ENCODE measurements at regions not wholly inside any gene's neighbourhood (a gene's known extent, or its start where the extent isn't known, plus 50 kb on each side); places are given as distances from the start of the nearest gene placed in this dataset.

- Histone ChIP-seq H3K9ac (replicated peaks; ENCODE audit: extremely low read depth, insufficient read depth, low read length) (no peak overlapping the region), H4K20me1 (replicated peaks; ENCODE audit: control insufficient read depth, extremely low read depth, insufficient read depth, low read length) (no peaks in the 10 kb centered on the region), H3K36me3 (ENCODE audit: control insufficient read depth in 2 of 2, extremely low read depth in 1 of 2, insufficient read depth in 2 of 2, low read length in 2 of 2) (no peaks in the 10 kb centered on the region), H3K4me1 (ENCODE audit: control insufficient read depth, extremely low read depth, insufficient read depth, low read length) (no peaks in the 10 kb centered on the region), H3K4me3 (replicated peaks in 1 of 3; ENCODE audit: insufficient read depth in 1 of 3, low read depth in 1 of 3, low read length in 3 of 3) (no peak overlapping the region), H3K27me3 (ENCODE audit: control insufficient read depth in 2 of 2, insufficient read depth in 2 of 2, low read length in 2 of 2) (no peaks in the 10 kb centered on the region), H3K27ac (ENCODE audit: insufficient read depth, low read depth, low read length) (no peak overlapping the region), H3K4me2 (ENCODE audit: insufficient read depth, low read length) (no peak overlapping the region), H3K79me2 (ENCODE audit: control insufficient read depth, insufficient read depth, low read length) (no peaks in the 10 kb centered on the region), H2AFZ (ENCODE audit: low read depth, low read length) (no peak overlapping the region), H3K9me3 (replicated peaks; ENCODE audit: control insufficient read depth, insufficient read depth, low read length) (no peaks in the 10 kb centered on the region), H3K9me1 (replicated peaks; ENCODE audit: control insufficient read depth, extremely low read depth, insufficient read depth, low read length) (no peaks in the 10 kb centered on the region)
- POLR2A ChIA-PET = no interaction called here
- FAIRE-seq = no peak
- no peak for TF ChIP-seq POLR2AphosphoS5 (IDR thresholded peaks at IDR 0.05; ENCODE audit: insufficient read depth, low read depth, low read length)
- TF ChIP-seq GATA2 (IDR thresholded peaks at IDR 0.05; ENCODE audit: insufficient read depth, insufficient read length, low read depth, low read length) = no peak
- no peak for TF ChIP-seq FOS (IDR thresholded peaks at IDR 0.05; ENCODE audit: borderline replicate concordance, insufficient read depth, low read length)
- TF ChIP-seq CTCF (IDR thresholded peaks at IDR 0.05; ENCODE audit: extremely low read depth in 1 of 2, insufficient read depth in 1 of 2, low read depth in 1 of 2, low read length in 2 of 2) = no peak
- no peak for TF ChIP-seq MAX (IDR thresholded peaks at IDR 0.05; ENCODE audit: insufficient read depth, insufficient read length)
- no peak for TF ChIP-seq POLR2A (IDR thresholded peaks at IDR 0.05; ENCODE audit: low read depth, low read length)
- no peak for TF ChIP-seq EZH2 (IDR thresholded peaks at IDR 0.05; ENCODE audit: borderline replicate concordance, low read depth, low read length, severe bottlenecking)
- no peak for TF ChIP-seq JUN (IDR thresholded peaks at IDR 0.05; ENCODE audit: borderline replicate concordance, insufficient read depth, insufficient read length, low read depth)
- no peak for TF ChIP-seq MYC (IDR thresholded peaks at IDR 0.05; ENCODE audit: low read depth, low read length)
- dilution Hi-C loops (cut with MboI; ENCODE audit: extremely low pct_ligation_motif_present, low sequenced_read_pairs) = no loop called here
- no TSS peak for BruUV-seq (replicated peaks)
- intact Hi-C loops (cut with micrococcal nuclease) = no loop called here
- CTCF ChIA-PET = no interaction called here
- no peak for DNase-seq (ENCODE audit: low read depth, low spot score)
Observed at GRCh38 chr5:2132497-2132847, 249.7 kb upstream of the IRX4 start.

Data from endothelial cell of umbilical vein (primary cell).